Naive thymus-derived CD4-positive, alpha-beta T cell (primary cell): ENCODE measurements at regions not wholly inside any gene's neighbourhood (a gene's known extent, or its start where the extent isn't known, plus 50 kb on each side); places are given as distances from the start of the nearest gene placed in this dataset.
"Not testable (repeated sequence)": the region's sequence is repeated elsewhere in the genome, so short reads cannot be mapped to it uniquely, and the experiment has no call there.

ENCODE experiments used
- ATAC-seq: fragments of 150-1000 bp; cut with Tn5 transposase; 2 replicates; pipeline ENCODE4 v1.10.0; 2021; ENCODE audit warnings: mild to moderate bottlenecking, moderate library complexity
- CTCF ChIA-PET: fragments of 350-600 bp; sonication (Branson Sonifier 250); formaldehyde crosslinking; loops from one replicate; lab custom pipeline; 2021; ENCODE audit warnings: antibody characterized with exemption; lab: Charles Lee
- POLR2A ChIA-PET: fragments of 350-600 bp; sonication (Branson Sonifier 250); formaldehyde crosslinking; loops from one replicate; lab custom pipeline; 2021; ENCODE audit warnings: antibody characterized with exemption, inconsistent platforms; lab: Charles Lee
- DNase-seq, 9 donors: peaks; one replicate each; pipeline versions ENCODE4 v3.0.0 to v3.0.0-alpha.2; 2020 to 2022; ENCODE audit warnings: mixed read lengths in 1 of 9
- H3K27ac ChIP-seq: one replicate; pipeline ENCODE4 v1.7.0; 2013; ENCODE audit warnings: mild to moderate bottlenecking, low read depth, low read length, moderate library complexity
- H3K27me3 ChIP-seq, 2 donors: one replicate each; pipeline ENCODE4 v1.7.0; 2013; ENCODE audit warnings: low read length in 2 of 2, mild to moderate bottlenecking in 2 of 2, moderate library complexity in 2 of 2; ENCODE audit not compliant: control insufficient read depth in 2 of 2, insufficient read depth in 2 of 2
- H3K36me3 ChIP-seq, 3 experiments: 1 replicate in 2 of 3; 2 replicates in 1 of 3; pipeline ENCODE4 v1.7.0; 2013; ENCODE audit warnings: low read length in 3 of 3, mild to moderate bottlenecking in 3 of 3, moderate library complexity in 1 of 3; ENCODE audit not compliant: insufficient read depth in 3 of 3, control insufficient read depth in 2 of 3
- H3K4me1 ChIP-seq, 2 donors: one replicate each; pipeline ENCODE4 v1.7.0; 2013; ENCODE audit warnings: low read length in 2 of 2, mild to moderate bottlenecking in 2 of 2, moderate library complexity in 1 of 2; ENCODE audit not compliant: control insufficient read depth in 2 of 2, insufficient read depth in 2 of 2
- H3K4me3 ChIP-seq: 2 replicates; pipeline ENCODE4 v1.7.0; 2013; ENCODE audit warnings: mild to moderate bottlenecking, low read length
- H3K9me3 ChIP-seq, 3 experiments: 1 replicate in 2 of 3; 2 replicates in 1 of 3; pipeline ENCODE4 v1.7.0; 2013; ENCODE audit warnings: low read length in 3 of 3; ENCODE audit not compliant: control insufficient read depth in 2 of 3
- H3K27ac Mint-ChIP-seq, 9 donors: one replicate each; pipeline ENCODE4 v1.8.0; 2020 to 2022; ENCODE audit warnings: mixed read lengths in 9 of 9, mild to moderate bottlenecking in 8 of 9, moderate library complexity in 5 of 9, inconsistent platforms in 2 of 9
- H3K27me3 Mint-ChIP-seq, 5 donors: one replicate each; pipeline ENCODE4 v1.8.0; 2021 to 2022; ENCODE audit warnings: mixed read lengths in 5 of 5, mild to moderate bottlenecking in 1 of 5
- H3K36me3 Mint-ChIP-seq, 5 donors: one replicate each; pipeline ENCODE4 v1.8.0; 2020 to 2022; ENCODE audit warnings: mixed read lengths in 5 of 5, mild to moderate bottlenecking in 3 of 5, inconsistent platforms in 1 of 5
- H3K4me1 Mint-ChIP-seq, 7 donors: one replicate each; pipeline ENCODE4 v1.8.0; 2020 to 2022; ENCODE audit warnings: mixed read lengths in 7 of 7, mild to moderate bottlenecking in 3 of 7, inconsistent platforms in 1 of 7
- H3K4me3 Mint-ChIP-seq, 10 donors: one replicate each; pipeline ENCODE4 v1.8.0; 2020 to 2022; ENCODE audit warnings: mild to moderate bottlenecking in 10 of 10, mixed read lengths in 10 of 10, moderate library complexity in 6 of 10, inconsistent platforms in 2 of 10
- H3K9me3 Mint-ChIP-seq, 11 donors: one replicate each; pipeline ENCODE4 v1.8.0; 2020 to 2022; ENCODE audit warnings: mixed read lengths in 11 of 11, mild to moderate bottlenecking in 4 of 11, inconsistent platforms in 1 of 11, moderate library complexity in 1 of 11
- intact Hi-C, 2 donors: fragments of 100-400 bp; cut with micrococcal nuclease; formaldehyde crosslinking; loops; one replicate each; pipeline ENCODE4 v1.15.1; 2023

- H3K4me3 Mint-ChIP-seq, intact Hi-C loops, H3K27me3 ChIP-seq, CTCF ChIA-PET, H3K27ac ChIP-seq, H3K4me3 ChIP-seq, H3K36me3 ChIP-seq, H3K27ac Mint-ChIP-seq, H3K4me1 ChIP-seq, H3K36me3 Mint-ChIP-seq, DNase-seq, POLR2A ChIA-PET, H3K9me3 ChIP-seq: not testable (repeated sequence)
- peak; percentile 9 for ATAC-seq
- peaks cover 0 to 15% (median 0%) of the 10 kb centered on the region in 5 donors for H3K27me3 Mint-ChIP-seq
- peaks cover 0 to 24% (median 0%) of the 10 kb centered on the region in 11 donors for H3K9me3 Mint-ChIP-seq
- H3K4me1 Mint-ChIP-seq = peaks cover 0 to 19% (median 0%) of the 10 kb centered on the region in 7 donors
These were observed 165.8 kb downstream of the TMEM121 start for GRCh38 chr14:105692110-105692685.

- Mint-ChIP-seq H3K4me1 (peaks cover 0 to 19% (median 0%) of the 10 kb centered on the region in 7 donors), H3K27me3 (peaks cover 0 to 15% (median 0%) of the 10 kb centered on the region in 5 donors), H3K36me3 (peaks cover 0 to 3% (median 0%) of the 10 kb centered on the region in 5 donors), H3K4me3 (no peak overlapping the region), H3K27ac (no peak overlapping the region), H3K9me3 (peaks cover 0 to 19% (median 0%) of the 10 kb centered on the region in 11 donors)
- intact Hi-C loops = no loop called here
- no peak for ATAC-seq
- Histone ChIP-seq H3K27ac (no peak overlapping the region), H3K4me3 (no peak overlapping the region), H3K4me1 (no peaks in the 10 kb centered on the region), H3K9me3 (no peaks in the 10 kb centered on the region), H3K36me3 (no peaks in the 10 kb centered on the region), H3K27me3 (no peaks in the 10 kb centered on the region)
- no peak for DNase-seq
- ChIA-PET CTCF (no interaction called here), POLR2A (no interaction called here)
These were observed 168.6 kb downstream of the TMEM121 start for GRCh38 chr14:105694961-105695360.

- H3K9me3 Mint-ChIP-seq, H3K36me3 ChIP-seq, H3K27me3 ChIP-seq, H3K27ac Mint-ChIP-seq, POLR2A ChIA-PET, H3K27ac ChIP-seq, H3K4me1 ChIP-seq, intact Hi-C loops, H3K9me3 ChIP-seq, H3K4me3 ChIP-seq, DNase-seq, CTCF ChIA-PET, H3K36me3 Mint-ChIP-seq, H3K4me3 Mint-ChIP-seq: not testable (repeated sequence)
- Mint-ChIP-seq H3K4me1 (peaks cover 0 to 19% (median 0%) of the 10 kb centered on the region in 7 donors), H3K27me3 (peaks cover 0 to 15% (median 0%) of the 10 kb centered on the region in 5 donors)
- ATAC-seq = peak; percentile 14
These were observed 170.0 kb downstream of the TMEM121 start for GRCh38 chr14:105696388-105696787.

- H3K9me3 ChIP-seq, H3K4me3 Mint-ChIP-seq, H3K27me3 ChIP-seq, H3K9me3 Mint-ChIP-seq, intact Hi-C loops, CTCF ChIA-PET, H3K27ac ChIP-seq, H3K36me3 ChIP-seq, POLR2A ChIA-PET, H3K27ac Mint-ChIP-seq, H3K4me1 ChIP-seq, ATAC-seq, H3K4me3 ChIP-seq, H3K36me3 Mint-ChIP-seq: not testable (repeated sequence)
- Mint-ChIP-seq H3K4me1 (peaks cover 0 to 19% (median 0%) of the 10 kb centered on the region in 7 donors), H3K27me3 (peaks cover 0 to 15% (median 0%) of the 10 kb centered on the region in 5 donors)
- DNase-seq = peak in 1 of 9 donors; percentile 21
These were observed 171.0 kb downstream of the TMEM121 start for GRCh38 chr14:105697414-105697813.

- H3K4me3 Mint-ChIP-seq, H3K27me3 ChIP-seq, ATAC-seq, H3K27ac ChIP-seq, H3K4me3 ChIP-seq, CTCF ChIA-PET, H3K4me1 ChIP-seq, H3K9me3 ChIP-seq, H3K9me3 Mint-ChIP-seq, DNase-seq, H3K27ac Mint-ChIP-seq, H3K36me3 Mint-ChIP-seq, H3K36me3 ChIP-seq, POLR2A ChIA-PET, intact Hi-C loops: not testable (repeated sequence)
- peaks cover 0 to 15% (median 0%) of the 10 kb centered on the region in 5 donors for H3K27me3 Mint-ChIP-seq
- peaks cover 0 to 19% (median 0%) of the 10 kb centered on the region in 7 donors for H3K4me1 Mint-ChIP-seq
These were observed 171.6 kb downstream of the TMEM121 start for GRCh38 chr14:105697955-105698354.

GRCh38 chr14:105698940-105699556 lies 172.7 kb downstream of the TMEM121 start:
- POLR2A ChIA-PET, H3K4me3 ChIP-seq, H3K27ac Mint-ChIP-seq, H3K27me3 ChIP-seq, H3K36me3 ChIP-seq, intact Hi-C loops, H3K27ac ChIP-seq, H3K4me1 ChIP-seq, CTCF ChIA-PET, H3K9me3 ChIP-seq, H3K9me3 Mint-ChIP-seq, H3K4me3 Mint-ChIP-seq, H3K36me3 Mint-ChIP-seq: not testable (repeated sequence)
- DNase-seq = peak in 1 of 9 donors; percentile 21
- Mint-ChIP-seq H3K4me1 (peaks cover 0 to 15% (median 0%) of the 10 kb centered on the region in 7 donors), H3K27me3 (peaks cover 0 to 15% (median 0%) of the 10 kb centered on the region in 5 donors)
- peak; percentile 19 for ATAC-seq

- POLR2A ChIA-PET = not testable (repeated sequence)
These were observed 173.3 kb downstream of the TMEM121 start for GRCh38 chr14:105699706-105700105.

More at GRCh38 chr14:105699706-105700105, 173.3 kb downstream of the TMEM121 start:
- H3K27me3 Mint-ChIP-seq, H3K4me3 Mint-ChIP-seq, CTCF ChIA-PET, H3K9me3 ChIP-seq, H3K4me1 ChIP-seq, H3K27me3 ChIP-seq, H3K27ac Mint-ChIP-seq, H3K27ac ChIP-seq, H3K36me3 Mint-ChIP-seq, H3K36me3 ChIP-seq, H3K4me3 ChIP-seq, H3K4me1 Mint-ChIP-seq, intact Hi-C loops, H3K9me3 Mint-ChIP-seq: not testable (repeated sequence)
- peak in 1 of 9 donors; percentile 19 for DNase-seq
- peak; percentile 1 for ATAC-seq
